ENCODE measurements at regions not wholly inside any gene's neighbourhood (a gene's known extent, or its start where the extent isn't known, plus 50 kb on each side); places are given as distances from the start of the nearest gene placed in this dataset.
"Not testable (repeated sequence)": the region's sequence is repeated elsewhere in the genome, so short reads cannot be mapped to it uniquely, and the experiment has no call there.

DNA sequence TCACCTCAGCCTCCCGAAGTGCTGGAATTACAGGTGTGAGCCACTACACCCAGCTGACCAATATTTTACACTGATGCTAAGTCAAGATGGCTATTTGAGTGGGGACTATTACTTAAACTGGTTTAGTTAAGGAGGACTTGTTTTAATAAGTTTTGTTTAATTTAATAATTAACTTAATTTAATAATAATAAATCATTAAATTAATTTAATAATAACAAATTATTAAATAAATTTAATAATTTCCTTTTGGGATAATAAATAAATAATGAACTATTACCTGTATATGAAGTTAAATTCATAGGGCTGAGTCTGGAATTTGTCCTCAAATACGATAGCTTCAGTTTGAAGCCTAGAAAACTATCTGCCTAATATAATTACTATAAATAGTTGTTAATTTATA lies 665.1 kb upstream of the COX7C start:
- H3K9me3 ChIP-seq = peaks cover 0 to 18% of the 10 kb centered on the region in 2 donors
- intact Hi-C loops (cut with DNase I; ENCODE audit: low total_unique reads) = no loop called here

DNA sequence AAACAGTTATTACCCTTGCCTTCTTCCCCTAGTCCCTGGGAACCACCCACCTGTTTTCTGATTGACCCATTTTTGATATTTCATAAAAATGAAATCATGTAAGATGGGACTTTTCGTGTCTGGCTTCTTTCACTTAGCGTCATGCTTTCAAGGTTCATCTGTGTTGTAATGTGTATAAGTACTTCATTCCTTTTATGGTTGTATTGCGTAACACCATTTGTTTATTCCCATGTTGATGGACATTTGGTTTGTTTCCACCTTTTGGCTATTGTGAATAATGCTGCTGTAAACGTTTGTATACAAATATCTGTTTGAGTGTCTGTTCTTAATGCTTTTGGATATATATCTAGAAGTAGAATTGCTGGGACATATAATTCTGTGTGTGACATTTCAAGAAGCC lies 650.1 kb upstream of the COX7C start:
- TF ChIP-seq POLR2AphosphoS5 (IDR thresholded peaks at IDR 0.05) (no peak), POLR2A (IDR thresholded peaks at IDR 0.05) (no peak)
- TF ChIP-seq, protein P1, sequence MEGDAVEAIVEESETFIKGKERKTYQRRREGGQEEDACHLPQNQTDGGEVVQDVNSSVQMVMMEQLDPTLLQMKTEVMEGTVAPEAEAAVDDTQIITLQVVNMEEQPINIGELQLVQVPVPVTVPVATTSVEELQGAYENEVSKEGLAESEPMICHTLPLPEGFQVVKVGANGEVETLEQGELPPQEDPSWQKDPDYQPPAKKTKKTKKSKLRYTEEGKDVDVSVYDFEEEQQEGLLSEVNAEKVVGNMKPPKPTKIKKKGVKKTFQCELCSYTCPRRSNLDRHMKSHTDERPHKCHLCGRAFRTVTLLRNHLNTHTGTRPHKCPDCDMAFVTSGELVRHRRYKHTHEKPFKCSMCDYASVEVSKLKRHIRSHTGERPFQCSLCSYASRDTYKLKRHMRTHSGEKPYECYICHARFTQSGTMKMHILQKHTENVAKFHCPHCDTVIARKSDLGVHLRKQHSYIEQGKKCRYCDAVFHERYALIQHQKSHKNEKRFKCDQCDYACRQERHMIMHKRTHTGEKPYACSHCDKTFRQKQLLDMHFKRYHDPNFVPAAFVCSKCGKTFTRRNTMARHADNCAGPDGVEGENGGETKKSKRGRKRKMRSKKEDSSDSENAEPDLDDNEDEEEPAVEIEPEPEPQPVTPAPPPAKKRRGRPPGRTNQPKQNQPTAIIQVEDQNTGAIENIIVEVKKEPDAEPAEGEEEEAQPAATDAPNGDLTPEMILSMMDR (IDR thresholded peaks at IDR 0.05) = no peak
- no peaks in the 10 kb centered on the region for H3K27me3 ChIP-seq
- intact Hi-C loops (cut with DNase I; ENCODE audit: low total_unique reads) = no loop called here

More for the DNA sequence above, 665.1 kb upstream of the COX7C start:
- Histone ChIP-seq H3K36me3 (no peaks in the 10 kb centered on the region), H3K27me3 (no peaks in the 10 kb centered on the region), H3K4me1 (no peaks in the 10 kb centered on the region), H3K27ac (no peak overlapping the region), H3K4me3 (no peak overlapping the region)
- no peak for DNase-seq (ENCODE audit: low spot score in 2 of 2)
- TF ChIP-seq, protein P1 (IDR thresholded peaks at IDR 0.05) = no peak
- TF ChIP-seq POLR2AphosphoS5 (IDR thresholded peaks at IDR 0.05) (no peak), POLR2A (IDR thresholded peaks at IDR 0.05) (no peak)

DNA sequence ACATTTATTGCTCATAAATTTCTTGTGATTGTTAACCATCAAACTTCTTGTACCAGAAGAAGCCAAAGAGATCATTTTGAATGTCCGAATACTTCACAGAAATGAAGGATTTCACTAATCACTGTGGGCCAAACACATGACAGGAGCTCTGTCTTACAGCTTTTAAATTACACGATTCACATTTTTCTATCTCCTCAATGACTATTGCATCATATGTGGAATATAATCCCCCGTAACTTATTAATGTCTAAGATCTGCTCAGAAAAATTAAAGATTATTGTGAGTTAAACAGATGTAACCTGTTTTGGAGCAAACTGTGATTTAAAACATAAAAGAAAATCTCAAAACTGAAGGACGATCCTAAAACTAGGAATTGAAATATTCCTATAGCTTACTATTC lies 645.2 kb upstream of the COX7C start:
- TF ChIP-seq, protein P1 (IDR thresholded peaks at IDR 0.05) = no peak
- TF ChIP-seq POLR2AphosphoS5 (IDR thresholded peaks at IDR 0.05) (no peak), POLR2A (IDR thresholded peaks at IDR 0.05) (no peak)
- intact Hi-C loops (cut with DNase I; ENCODE audit: low total_unique reads) = loop anchor here (5.0 kb wide), 1 partner anchor 1425 kb away; no protein-coding TSS in a partner anchor
- DNase-seq (ENCODE audit: low spot score in 2 of 2) = no peak
- Histone ChIP-seq H3K4me3 (no peak overlapping the region), H3K9me3 (no peaks in the 10 kb centered on the region), H3K36me3 (no peaks in the 10 kb centered on the region), H3K27ac (no peak overlapping the region), H3K4me1 (no peaks in the 10 kb centered on the region), H3K27me3 (no peaks in the 10 kb centered on the region)

More for the DNA sequence above, 650.1 kb upstream of the COX7C start:
- Histone ChIP-seq H3K4me1 (no peaks in the 10 kb centered on the region), H3K4me3 (no peak overlapping the region), H3K9me3 (no peaks in the 10 kb centered on the region), H3K36me3 (no peaks in the 10 kb centered on the region), H3K27ac (no peak overlapping the region)
- DNase-seq (ENCODE audit: low spot score in 2 of 2) = no peak

DNA sequence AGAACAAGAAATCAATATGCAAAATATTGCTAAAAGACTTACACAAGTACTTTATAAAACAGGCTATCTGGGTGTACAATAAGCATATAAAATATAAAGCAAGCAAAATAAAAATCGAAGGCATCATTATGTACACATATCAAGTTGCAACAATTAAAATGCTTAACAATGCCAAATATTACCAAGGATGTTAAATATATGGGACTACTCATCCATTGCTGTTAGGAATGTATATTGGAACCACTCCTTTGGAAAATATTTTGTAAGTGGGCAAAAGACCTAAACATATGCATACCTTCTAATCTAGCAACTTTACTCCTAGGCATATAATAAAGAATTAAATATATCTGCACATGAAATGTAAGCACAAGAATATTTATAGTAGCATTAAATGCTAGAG lies 632.6 kb upstream of the COX7C start:
- Histone ChIP-seq H3K27ac (no peak overlapping the region), H3K4me1 (no peaks in the 10 kb centered on the region), H3K36me3 (no peaks in the 10 kb centered on the region), H3K27me3 (no peaks in the 10 kb centered on the region), H3K4me3 (no peak overlapping the region), H3K9me3 (peaks cover 0 to 8% of the 10 kb centered on the region in 2 donors)
- TF ChIP-seq, protein P1 (IDR thresholded peaks at IDR 0.05) = no peak
- no peak for TF ChIP-seq POLR2A (IDR thresholded peaks at IDR 0.05)
- no peak for TF ChIP-seq POLR2AphosphoS5 (IDR thresholded peaks at IDR 0.05)
- no peak for DNase-seq (ENCODE audit: low spot score in 2 of 2)
- intact Hi-C loops (cut with DNase I; ENCODE audit: low total_unique reads) = no loop called here

DNA sequence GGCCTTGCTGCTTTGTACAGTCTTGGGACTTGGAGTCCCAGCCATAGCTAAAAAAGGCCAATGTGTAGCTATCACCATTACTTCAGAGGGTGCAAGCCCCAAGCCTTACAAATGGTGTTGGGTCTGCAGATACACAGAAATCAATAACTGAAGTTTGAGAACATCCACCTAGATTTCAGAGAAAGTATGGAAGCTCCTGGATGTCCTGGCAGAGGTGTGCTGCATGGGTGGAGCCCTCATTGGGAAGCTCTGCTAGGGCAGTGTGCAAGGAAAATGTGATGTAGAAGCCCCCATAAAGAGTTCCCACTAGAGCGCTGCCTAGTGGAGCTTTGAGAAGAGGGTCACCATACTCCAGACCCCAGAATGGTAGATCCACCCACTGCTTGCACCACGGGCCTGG lies 626.7 kb upstream of the COX7C start:
- intact Hi-C loops (cut with DNase I; ENCODE audit: low total_unique reads) = no loop called here
- no peak for DNase-seq (ENCODE audit: low spot score in 2 of 2)

DNA sequence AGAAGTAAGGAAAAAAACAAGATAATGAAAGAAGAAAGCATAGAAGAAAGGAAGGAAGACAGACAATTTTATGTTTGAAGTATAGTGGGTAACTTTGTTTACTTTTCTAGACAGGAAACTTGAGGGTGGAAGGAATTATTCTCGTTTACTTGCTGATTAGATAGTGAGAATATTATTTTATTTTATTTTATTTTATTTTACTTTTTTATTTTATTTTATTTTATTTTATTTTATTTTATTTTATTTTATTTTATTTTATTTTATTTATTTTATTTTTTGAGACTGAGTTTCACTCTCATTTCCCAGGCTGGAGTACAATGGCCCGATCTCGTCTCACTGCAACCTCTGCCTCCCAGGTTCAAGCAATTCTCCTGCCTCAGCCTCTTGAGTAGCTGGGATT lies 623.1 kb upstream of the COX7C start:
- H3K36me3 ChIP-seq; DNase-seq (ENCODE audit: low spot score in 2 of 2); H3K27ac ChIP-seq; H3K4me1 ChIP-seq; H3K4me3 ChIP-seq; intact Hi-C loops (cut with DNase I; ENCODE audit: low total_unique reads); H3K27me3 ChIP-seq: not testable (repeated sequence)
- peaks cover 9 to 20% of the 10 kb centered on the region in 2 donors for H3K9me3 ChIP-seq

More for the DNA sequence above, 626.7 kb upstream of the COX7C start:
- Histone ChIP-seq H3K4me1 (no peaks in the 10 kb centered on the region), H3K27me3 (no peaks in the 10 kb centered on the region), H3K4me3 (no peak overlapping the region), H3K9me3 (peaks cover 9 to 23% of the 10 kb centered on the region in 2 donors), H3K36me3 (no peaks in the 10 kb centered on the region), H3K27ac (no peak overlapping the region)
- no peak for TF ChIP-seq POLR2A (IDR thresholded peaks at IDR 0.05)
- TF ChIP-seq POLR2AphosphoS5 (IDR thresholded peaks at IDR 0.05) = no peak
- TF ChIP-seq, protein P1 (IDR thresholded peaks at IDR 0.05) = no peak
